Superior temporal gyrus (tissue), 1 donor: ENCODE measurements at regions not wholly inside any gene's neighbourhood (a gene's known extent, or its start where the extent isn't known, plus 50 kb on each side); places are given as distances from the start of the nearest gene placed in this dataset.

Experiments
- DNase-seq: peaks from one replicate; pipeline ENCODE4 v3.0.0-alpha.2; 2016; ENCODE audit errors: extremely low spot score

DNA sequence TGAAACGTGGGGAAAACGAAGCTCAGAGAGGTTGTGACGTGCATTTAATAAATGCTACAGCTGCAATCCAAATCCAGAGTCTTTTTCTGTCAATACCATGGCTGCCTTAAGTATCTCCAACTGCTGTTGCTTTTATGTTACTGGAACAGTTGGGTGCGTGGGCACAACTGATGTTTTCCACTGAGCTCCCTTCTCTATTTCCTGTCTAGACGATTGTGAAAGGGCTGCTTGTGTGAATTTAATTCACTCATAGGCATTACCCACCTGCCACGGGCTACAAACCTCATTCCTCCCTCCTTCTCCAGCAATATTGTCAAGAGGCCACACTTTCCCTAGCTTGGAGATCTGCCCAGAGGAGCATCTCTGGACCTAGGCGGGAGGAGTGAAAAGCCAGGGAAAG, 526.0 kb downstream of the MID1IP1 start:
- no peak for DNase-seq

DNA sequence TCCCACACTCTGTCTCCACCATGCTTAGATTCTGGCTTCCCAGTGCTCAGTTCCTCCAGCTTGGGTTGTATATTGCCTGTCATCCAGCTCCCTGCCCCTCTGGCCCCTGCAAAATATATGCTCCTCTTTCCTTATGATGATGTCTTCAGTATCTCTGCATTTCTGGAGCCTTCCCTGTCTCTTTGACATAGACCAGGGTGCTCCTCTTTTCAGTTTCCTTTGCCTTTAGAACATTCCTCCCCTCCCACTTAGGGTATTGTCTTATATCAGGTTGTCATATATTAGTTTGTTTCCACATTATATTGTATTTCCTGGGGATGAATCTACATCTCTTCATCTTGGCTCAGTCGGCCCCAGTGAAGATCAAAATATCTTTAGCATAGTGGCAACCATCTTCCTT, 526.4 kb downstream of the MID1IP1 start:
- DNase-seq, result no peak

GRCh38 chrX:39328661-39329060, 527.4 kb downstream of the MID1IP1 start:
- no peak for DNase-seq

DNA sequence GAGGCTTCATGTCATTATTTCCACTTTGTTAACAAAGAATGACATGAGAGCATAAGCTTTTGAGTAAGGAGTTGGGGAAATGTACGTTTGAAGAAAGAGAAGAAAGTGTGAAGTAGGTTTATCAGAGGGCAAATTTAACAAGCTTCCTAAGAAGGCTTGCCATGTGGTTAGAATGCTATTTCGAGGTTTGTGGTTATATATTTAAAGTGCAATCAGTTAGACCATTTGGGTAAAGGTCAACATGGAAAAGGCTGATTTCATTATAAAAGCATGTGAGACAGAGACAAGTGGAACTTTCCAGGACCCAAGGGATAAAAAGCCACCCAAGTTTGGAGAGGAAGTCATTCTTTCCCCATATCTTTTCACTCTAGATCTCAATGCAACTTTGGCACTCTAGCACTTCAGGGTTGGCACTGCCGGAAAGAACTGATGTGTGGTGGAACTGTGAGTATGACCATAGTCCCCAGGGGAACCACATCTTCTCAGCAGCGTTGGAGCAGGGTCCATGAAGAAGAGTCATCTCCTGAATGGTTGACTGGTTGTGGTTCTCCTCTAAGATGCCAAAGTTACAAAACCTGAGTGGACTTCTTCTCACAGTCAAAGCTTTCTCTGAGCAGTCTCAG, 529.9 kb downstream of the MID1IP1 start:
- no peak for DNase-seq

DNA sequence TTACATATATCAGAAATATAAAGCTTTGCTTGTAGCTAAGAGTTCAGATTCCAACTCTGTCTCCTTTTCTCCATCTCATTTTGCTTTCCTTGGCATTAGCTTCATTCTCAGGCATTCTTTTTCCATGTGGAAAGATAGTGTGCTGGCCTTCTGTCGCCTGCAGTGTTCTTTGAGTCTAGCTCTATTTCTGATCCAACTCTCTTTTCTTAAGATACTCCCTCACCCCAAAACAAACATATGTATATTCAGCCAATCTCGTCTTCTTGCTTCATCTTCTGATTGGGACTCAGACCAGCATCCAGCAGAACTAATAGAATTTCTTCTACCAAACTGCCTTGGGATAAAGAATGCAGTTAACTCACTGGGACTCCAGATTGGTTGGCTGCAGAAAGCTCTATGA, 532.2 kb downstream of the MID1IP1 start:
- DNase-seq, result no peak

DNA sequence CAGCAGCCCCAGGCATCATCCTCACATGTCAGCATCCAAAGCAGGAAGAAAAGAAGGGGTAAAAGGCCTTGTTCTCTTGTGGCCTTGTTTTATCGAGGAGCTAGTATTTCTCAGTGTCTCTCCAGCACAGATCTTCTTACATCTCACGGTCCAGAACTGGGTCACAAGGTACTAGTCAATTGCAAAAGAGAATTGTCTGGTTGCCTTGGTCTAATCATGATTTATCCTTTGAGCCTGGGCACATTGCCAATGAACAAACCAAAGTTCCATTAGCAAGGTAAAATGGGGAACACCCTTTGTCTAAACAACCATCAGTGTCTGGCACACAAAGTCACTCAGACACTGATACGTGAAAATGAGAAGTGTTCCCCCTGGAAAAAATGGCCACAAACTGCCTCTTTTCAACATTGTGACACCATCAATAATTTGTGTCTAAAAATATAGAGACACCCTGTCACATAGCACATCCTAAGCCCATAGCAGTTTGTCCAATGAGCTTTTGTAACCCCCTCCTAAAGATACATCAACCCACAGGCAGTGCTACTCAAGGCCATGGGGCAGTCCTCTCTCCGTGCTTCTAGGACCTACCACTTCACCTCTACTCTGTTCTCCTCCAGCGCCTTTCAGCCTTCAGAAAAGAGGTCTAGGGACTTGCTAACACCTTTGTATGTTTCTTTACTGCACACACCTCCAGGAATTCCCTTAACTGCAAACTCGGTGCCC, 534.4 kb downstream of the MID1IP1 start:
- DNase-seq, result no peak

DNA sequence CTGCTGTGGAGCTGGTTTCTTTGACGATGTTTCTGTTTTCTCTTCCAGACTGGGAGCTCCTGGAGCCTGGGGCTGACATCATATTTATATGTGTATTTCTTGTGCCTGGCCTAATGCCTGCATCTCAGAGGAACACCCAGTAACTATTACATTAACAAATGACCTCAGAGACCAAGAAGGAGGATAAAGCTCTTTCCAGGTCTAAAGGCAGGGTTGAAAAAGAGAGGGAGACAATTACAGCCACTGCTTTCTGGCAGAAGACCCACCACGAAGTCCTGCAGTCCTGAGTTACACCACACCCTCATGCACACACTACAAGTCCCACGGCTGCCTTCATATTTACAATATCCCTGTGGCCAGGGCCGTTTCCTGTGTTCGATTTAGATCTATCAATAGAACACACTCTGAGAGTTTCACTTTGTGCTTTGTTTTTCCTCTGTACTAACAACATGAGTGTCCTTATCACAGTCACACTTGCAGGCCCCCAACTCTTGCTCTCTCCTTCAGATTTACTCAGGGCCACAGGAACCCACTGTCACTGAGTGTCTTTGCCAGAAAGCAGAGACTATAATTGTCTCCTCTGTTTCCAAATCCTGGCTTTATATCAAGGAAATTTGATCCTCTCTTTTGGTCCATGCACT, 535.5 kb downstream of the MID1IP1 start:
- DNase-seq, result peak; percentile 21

GRCh38 chrX:39337451-39337850, 536.2 kb downstream of the MID1IP1 start:
- no peak for DNase-seq

DNA sequence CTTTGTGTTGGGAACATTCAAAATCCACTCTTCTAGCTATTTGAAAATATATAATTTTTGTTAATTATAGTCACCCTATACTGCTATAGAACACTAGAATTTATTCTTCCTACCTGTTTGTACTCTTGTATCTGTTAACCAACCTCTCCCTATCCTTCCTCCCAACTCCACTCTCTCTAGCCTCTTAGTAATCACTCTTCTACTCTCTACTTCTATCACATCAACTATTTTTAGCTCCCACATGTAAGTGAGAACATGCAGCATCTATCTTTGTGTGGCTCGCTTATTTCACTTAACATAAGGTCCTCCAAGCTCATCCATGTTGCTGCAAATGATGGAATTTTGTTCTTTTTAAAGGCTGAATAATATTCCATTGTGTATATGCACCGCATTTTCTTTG, 537.3 kb downstream of the MID1IP1 start:
- DNase-seq, result no peak

GRCh38 chrX:39356119-39356807, 555.0 kb downstream of the MID1IP1 start:
- no peak for DNase-seq

DNA sequence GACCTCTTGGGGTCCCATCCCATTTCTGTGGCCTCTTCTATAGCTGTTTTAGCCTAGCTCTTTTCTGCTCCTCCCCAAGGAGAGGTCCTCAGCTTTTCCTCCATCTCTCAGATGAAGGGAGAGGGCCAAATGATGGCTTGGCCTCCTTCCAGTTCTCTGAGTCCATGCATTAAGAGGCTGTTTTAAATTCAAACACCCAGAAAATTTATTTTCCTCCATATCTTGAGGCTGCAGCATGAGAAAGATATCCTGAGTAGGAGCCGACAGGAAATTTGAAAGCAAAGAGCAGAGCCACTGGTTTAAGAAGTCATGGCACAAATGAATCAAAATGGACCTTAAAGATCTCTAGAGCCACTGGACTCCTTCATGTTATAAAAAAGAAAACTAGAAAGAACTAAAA, 558.8 kb downstream of the MID1IP1 start:
- DNase-seq, result no peak

DNA sequence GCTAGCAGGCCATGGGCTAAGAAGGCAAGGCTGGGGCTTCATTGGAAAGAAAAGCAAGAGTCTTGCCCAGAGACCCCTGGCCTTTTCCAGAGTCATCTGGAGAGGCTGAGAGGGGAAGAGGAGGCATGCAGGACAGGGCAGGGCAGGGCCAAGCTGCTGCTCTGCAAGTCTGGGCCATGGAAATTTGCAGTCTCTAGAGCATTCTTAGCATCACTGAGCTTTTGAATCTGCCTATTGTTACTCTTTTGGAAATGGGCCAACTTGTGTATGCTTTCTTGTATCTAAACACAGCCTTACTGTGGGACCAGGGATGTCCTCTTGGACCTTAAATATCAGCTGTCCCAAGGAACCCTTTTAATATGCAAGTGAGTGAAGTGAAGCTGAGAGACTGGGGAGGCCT, 560.5 kb downstream of the MID1IP1 start:
- DNase-seq, result peak; percentile 79

GRCh38 chrX:39367416-39367815, 566.2 kb downstream of the MID1IP1 start:
- no peak for DNase-seq

- no peak for DNase-seq
Measured at GRCh38 chrX:39372115-39372514, 570.9 kb downstream of the MID1IP1 start.

GRCh38 chrX:39377157-39377556, 575.9 kb downstream of the MID1IP1 start:
- DNase-seq, result no peak

- DNase-seq, result no peak
Measured at GRCh38 chrX:39377773-39378172, 576.5 kb downstream of the MID1IP1 start.

DNA sequence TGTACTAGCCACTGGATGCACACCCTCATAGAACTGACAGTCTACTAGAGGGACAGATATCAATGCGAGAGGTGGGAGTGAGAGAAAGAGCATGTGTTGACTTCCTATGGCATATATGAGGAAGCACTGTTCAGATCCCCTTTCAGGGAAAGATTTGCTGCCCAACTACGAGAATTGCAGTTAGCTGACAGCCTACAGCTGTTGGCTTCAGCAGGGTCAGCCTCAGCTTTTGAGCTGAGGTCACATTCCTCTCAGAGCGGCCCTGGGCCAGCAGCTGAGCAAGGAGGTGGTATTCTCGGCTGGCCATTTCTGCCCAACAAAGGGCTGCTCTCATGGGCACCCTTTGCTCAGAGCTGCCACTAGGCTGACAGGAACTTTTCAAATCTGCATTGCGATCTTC, 580.2 kb downstream of the MID1IP1 start:
- no peak for DNase-seq

DNA sequence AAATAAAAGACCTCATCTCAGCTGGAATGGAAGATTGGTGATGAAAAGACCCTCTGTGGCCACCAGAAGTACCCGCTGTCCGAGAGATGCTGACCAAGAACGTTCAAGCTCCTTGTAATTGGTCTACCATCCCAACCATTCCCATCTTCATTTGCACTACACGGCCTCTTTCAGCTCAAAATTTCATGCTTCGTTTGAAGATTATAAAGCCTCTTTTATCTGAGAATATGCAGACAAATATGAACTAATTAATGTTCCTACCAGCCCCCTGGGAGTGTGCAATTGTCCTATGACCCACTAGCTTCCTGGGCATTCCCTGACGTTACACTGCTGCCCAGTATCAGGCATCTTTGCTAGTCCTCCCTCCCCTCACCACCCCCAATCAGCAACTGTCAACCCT, 583.7 kb downstream of the MID1IP1 start:
- DNase-seq, result no peak

DNA sequence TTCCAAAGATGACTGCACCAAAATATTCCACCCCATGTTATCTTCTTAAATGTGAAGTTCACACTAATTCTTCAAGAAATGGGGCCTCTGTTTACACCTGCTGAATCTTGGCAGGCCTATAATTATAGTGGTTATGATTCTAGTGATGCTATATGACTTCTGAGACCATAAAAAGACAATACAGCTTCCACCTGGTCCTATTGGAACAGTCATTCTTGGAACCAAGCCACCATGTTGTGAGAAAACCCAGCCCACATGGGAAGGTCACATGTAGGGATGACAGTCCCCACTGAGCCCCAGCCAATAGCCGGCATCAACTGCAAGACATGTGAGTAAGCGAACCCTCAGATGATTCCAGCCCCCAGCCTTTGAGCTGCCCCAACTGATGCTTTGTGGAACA, 587.5 kb downstream of the MID1IP1 start:
- no peak for DNase-seq

GRCh38 chrX:39396358-39396995, 595.2 kb downstream of the MID1IP1 start:
- DNase-seq, result no peak

- no peak for DNase-seq
Measured at GRCh38 chrX:39397561-39398199, 596.4 kb downstream of the MID1IP1 start.
